ENCODE measurements at regions not wholly inside any gene's neighbourhood (a gene's known extent, or its start where the extent isn't known, plus 50 kb on each side); places are given as distances from the start of the nearest gene placed in this dataset.

GRCh38 chr1:25055324-25055780, 125.3 kb upstream of the RUNX3 start (continued):
- TF ChIP-seq IRF9 (CRISPR knock-in tag; IDR thresholded peaks at IDR 0.05; ENCODE audit: borderline replicate concordance) (no peak), MTF2 (CRISPR knock-in tag; IDR thresholded peaks at IDR 0.05; ENCODE audit: borderline replicate concordance) (no peak), ZNF501 (CRISPR knock-in tag; IDR thresholded peaks at IDR 0.05) (no peak), ZNF496 (CRISPR knock-in tag; IDR thresholded peaks at IDR 0.05; ENCODE audit: insufficient replicate concordance) (no peak), ZMYM2 (CRISPR knock-in tag; IDR thresholded peaks at IDR 0.05) (no peak), HINFP (CRISPR knock-in tag; IDR thresholded peaks at IDR 0.05; ENCODE audit: low read depth) (no peak), ZNF292 (CRISPR knock-in tag; IDR thresholded peaks at IDR 0.05; ENCODE audit: borderline replicate concordance, low read depth) (no peak), SKIL (CRISPR knock-in tag; IDR thresholded peaks at IDR 0.05; ENCODE audit: borderline replicate concordance) (no peak)

Data from HepG2 (cell line).